Activated CD4-positive, CD25-positive, alpha-beta regulatory T cell treated with anti-CD3 and anti-CD28 coated beads, Interleukin-2, amount 50 U/mL, for 72 hours (primary cell): ENCODE measurements at regions not wholly inside any gene's neighbourhood (a gene's known extent, or its start where the extent isn't known, plus 50 kb on each side); places are given as distances from the start of the nearest gene placed in this dataset.

ENCODE experiments used
- DNase-seq: peaks from one replicate; pipeline ENCODE4 v3.0.0; 2021

GRCh38 chr11:32273931-32274330 is 161.4 kb downstream of the WT1 start:
- DNase-seq = no peak

DNA sequence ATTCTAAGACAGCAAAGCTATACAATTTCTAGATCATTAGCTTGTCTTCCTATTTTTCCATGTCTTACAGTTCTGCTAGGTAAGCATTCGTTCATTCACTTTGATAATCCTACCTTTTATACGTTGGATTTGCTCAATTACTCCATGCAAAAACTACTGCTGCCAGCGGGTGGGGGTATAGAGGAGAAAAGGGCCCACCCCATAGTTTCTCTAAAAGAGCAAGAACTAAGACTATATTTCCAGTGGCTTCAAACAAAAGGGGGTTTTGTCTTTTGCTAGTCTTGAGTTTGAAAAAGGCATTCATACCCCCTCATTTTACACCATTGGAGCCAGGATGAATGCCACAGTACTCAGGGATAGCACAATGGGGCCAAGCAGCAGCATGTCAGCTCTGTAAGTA is 155.7 kb downstream of the WT1 start:
- DNase-seq = no peak

- no peak for DNase-seq
These were observed 155.0 kb downstream of the WT1 start for GRCh38 chr11:32280339-32280738.

GRCh38 chr11:32288276-32288675 is 147.1 kb downstream of the WT1 start:
- no peak for DNase-seq

DNA sequence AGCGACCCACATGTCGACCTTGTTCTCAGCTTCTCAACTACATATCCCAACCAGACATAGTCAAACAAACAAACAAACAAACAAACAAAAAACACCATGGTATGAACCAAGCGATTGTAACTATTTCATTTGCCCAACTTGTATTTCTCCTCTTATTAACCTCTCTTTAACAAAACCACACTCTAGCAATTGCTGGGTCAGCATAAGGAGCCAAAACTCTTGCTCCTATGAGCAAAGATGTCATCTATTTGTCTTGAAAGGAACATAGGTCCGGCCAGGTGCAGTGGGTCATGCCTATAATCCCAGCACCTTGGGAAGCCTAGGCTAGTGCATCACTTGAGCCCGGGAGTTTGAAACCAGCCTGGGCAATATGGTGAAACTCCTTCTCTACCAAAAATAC is 145.6 kb downstream of the WT1 start:
- DNase-seq = no peak

- no peak for DNase-seq
These were observed 144.6 kb downstream of the WT1 start for GRCh38 chr11:32290783-32291182.

- DNase-seq = no peak
These were observed 137.7 kb downstream of the WT1 start for GRCh38 chr11:32297611-32298011.

DNA sequence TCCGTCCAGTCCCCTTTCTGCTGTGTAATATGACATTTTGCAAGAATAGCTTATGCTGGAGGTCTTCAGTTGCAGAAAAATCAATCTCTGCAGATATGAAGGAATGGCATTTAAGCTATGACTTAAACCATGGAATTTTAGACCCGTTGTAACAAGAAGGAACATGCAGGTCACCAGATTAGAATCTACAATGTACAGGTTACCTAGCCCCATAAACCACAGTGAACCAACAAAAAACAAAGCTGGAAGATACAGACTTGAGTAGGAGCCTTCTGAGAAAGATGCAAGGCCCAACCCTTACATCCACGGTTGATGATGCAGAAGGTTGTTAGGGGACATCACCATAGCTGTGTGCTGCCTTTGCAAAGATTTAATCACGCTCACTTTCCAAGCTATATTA is 132.5 kb downstream of the WT1 start:
- no peak for DNase-seq

GRCh38 chr11:32304521-32304920 is 130.8 kb downstream of the WT1 start:
- no peak for DNase-seq

GRCh38 chr11:32305460-32305859 is 129.9 kb downstream of the WT1 start:
- DNase-seq = no peak

- no peak for DNase-seq
These were observed 127.9 kb downstream of the WT1 start for GRCh38 chr11:32307471-32307870.

DNA sequence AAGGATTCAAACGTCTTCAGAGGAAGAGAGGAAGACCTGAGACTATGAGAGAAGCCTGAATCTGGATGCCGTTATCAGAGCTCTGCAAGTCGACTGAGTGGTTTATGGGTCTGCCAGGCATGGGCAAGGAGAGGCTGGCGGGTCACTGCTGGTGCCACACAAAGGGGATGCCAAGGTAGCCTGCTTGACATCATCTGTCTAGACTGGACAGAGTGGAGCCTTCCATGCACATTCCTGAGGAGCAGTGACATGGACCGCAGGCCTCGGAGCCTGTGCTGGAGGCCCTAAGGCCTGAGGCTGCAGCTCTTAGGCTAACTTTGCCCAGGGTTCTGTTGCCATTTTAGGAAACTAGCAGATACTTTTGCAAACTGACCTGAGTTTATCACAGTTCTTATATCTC is 127.4 kb downstream of the WT1 start:
- no peak for DNase-seq

- DNase-seq = no peak
These were observed 125.7 kb downstream of the WT1 start for GRCh38 chr11:32309530-32310213.

DNA sequence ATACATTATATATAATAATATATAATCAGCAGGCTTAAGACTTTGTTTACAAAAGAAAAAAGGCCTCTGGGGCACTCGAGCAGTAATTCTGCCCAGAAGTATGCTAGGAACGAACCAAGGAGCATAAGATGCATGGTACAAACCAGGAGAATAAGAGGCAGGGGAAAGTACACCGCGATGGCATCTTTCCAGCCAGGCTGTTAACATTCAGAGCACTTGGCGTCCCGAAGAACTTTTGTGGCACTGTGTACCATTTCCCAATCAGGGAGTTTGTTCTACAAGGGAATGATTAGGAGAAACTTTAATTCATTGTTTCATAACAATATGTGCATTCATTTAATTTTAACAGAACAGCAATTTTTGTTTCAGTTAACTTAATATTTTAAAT is 125.1 kb downstream of the WT1 start:
- DNase-seq = no peak

DNA sequence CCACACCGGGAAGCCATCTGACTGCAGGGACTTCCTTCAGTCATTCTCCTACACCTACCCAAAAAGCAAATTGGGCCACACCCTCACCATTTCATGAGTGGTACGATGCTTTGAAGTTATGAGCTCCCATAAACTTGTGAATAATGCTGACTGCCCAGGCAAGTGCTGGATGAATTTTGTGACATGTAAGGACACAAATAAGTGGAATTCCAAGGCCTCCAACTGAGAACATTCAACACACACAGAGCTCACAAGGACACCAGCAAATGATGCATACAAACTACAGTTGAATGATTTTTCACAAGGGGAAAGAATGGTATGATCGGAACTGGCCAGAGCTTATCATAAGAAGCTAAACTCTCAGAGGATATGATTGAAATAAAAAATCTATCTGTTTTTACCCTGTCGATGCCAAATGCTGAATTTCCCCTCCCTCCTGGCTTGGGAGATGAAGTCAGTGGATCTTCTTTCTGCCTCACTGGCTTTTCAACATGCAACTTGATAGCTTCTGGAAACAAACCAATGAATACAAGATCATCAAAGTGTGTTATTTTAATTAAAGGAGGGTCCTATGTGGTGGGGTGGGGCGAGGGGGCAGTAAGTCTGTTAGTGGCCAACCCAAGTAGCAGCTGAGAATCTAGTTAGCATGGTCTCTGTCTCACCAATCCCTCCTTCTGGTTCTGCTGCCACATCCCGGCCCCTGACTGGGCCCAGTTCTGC is 123.8 kb downstream of the WT1 start:
- no peak for DNase-seq

- DNase-seq = no peak
These were observed 123.0 kb downstream of the WT1 start for GRCh38 chr11:32312206-32312817.

- DNase-seq = no peak
These were observed 122.4 kb downstream of the WT1 start for GRCh38 chr11:32312865-32313403.

- no peak for DNase-seq
These were observed 121.9 kb downstream of the WT1 start for GRCh38 chr11:32313477-32313876.

GRCh38 chr11:32315121-32315520 is 120.2 kb downstream of the WT1 start:
- no peak for DNase-seq

DNA sequence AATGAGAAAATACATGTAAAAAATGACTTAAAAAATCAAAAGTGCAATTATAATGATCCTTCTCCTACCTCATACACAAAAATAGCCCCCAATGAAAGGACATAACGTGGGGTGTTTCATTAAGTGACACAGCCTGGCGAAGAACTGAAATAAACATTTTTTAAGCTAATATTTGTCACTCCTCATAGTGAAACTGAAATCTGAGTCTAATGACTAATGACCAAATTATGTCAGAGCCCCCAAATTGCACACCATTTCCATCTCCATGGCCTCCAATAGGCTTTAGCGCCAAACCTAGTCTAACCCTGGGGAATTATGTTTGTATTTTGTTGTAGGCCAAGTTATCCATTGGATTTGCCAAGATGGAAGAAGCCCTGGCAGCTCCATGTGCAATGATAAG is 119.1 kb downstream of the WT1 start:
- no peak for DNase-seq

- DNase-seq = no peak
These were observed 118.3 kb downstream of the WT1 start for GRCh38 chr11:32316858-32317642.

DNA sequence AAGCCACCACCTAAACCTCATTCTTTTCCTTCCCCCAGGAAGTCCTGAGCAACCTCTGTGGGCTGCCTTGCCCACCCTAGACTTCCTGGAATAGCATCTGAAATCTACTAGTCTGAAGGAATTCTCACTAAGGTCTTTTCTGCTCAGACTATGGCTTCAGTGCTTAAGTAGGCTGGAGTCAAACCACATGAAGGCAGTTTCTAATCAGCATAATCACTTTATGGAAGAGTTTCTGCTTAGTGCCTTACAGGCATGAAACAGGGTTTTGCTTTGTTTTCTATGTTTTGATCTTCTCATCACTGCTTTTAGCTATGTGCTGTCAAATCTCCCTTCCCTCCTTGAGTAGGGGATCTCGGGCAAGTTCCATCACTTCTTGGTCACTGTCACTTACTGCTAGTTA is 117.7 kb downstream of the WT1 start:
- no peak for DNase-seq
